HEK293 (cell line): ENCODE measurements at regions not wholly inside any gene's neighbourhood (a gene's known extent, or its start where the extent isn't known, plus 50 kb on each side); places are given as distances from the start of the nearest gene placed in this dataset.

Experiments used
- CTCF ChIA-PET: fragments of 350-600 bp; formaldehyde crosslinking; extraction: SDS; loops from one replicate; lab custom pipeline; 2021; ENCODE audit warnings: antibody characterized with exemption; lab: Yijun Ruan, JAX
- POLR2A ChIA-PET: fragments of 300-600 bp; formaldehyde crosslinking; extraction: SDS; loops from one replicate; lab custom pipeline; 2020; ENCODE audit warnings: antibody characterized with exemption, inconsistent platforms; lab: Yijun Ruan, JAX
- H3K27ac ChIP-seq: fragments of 200-500 bp; sonication (Bioruptor generic); 2 replicates; pipeline ENCODE4 v1.5.1; 2014; ENCODE audit warnings: low read depth, low read length, control low read depth, inconsistent platforms; ENCODE audit errors: extremely low read depth
- H3K36me3 ChIP-seq, 2 experiments: fragments of 200-500 bp in 1 of 2; sonication (Bioruptor generic) in 1 of 2; 1 replicate in 1 of 2; 2 replicates in 1 of 2; pipeline ENCODE4 v1.5.1; 2014 to 2017; ENCODE audit warnings: inconsistent platforms in 2 of 2, low read length in 2 of 2; ENCODE audit not compliant: control insufficient read depth in 2 of 2, insufficient read depth in 1 of 2
- H3K4me1 ChIP-seq: fragments of 200-500 bp; sonication (Bioruptor generic); 2 replicates; pipeline ENCODE4 v1.5.1; 2014; ENCODE audit warnings: mild to moderate bottlenecking, low read length, inconsistent platforms; ENCODE audit not compliant: control insufficient read depth, insufficient read depth
- H3K4me3 ChIP-seq: 2 replicates; pipeline ENCODE4 v1.5.1; 2011; ENCODE audit warnings: low read depth, mild to moderate bottlenecking, control low read depth, low read length, moderate library complexity
- H3K9me3 ChIP-seq: fragments of 200-500 bp; sonication (Bioruptor generic); 2 replicates; pipeline ENCODE4 v1.5.1; 2014; ENCODE audit warnings: low read depth, low read length, inconsistent platforms; ENCODE audit not compliant: control insufficient read depth, insufficient read depth
- BCL11B ChIP-seq: fragments of 450-650 bp; formaldehyde crosslinking; IDR thresholded peaks from 2 replicates; pipeline ENCODE4 v1.5.1; 2016; ENCODE audit warnings: low read depth, missing biosample characterization, missing genetic modification characterization
- FEZF1 ChIP-seq: fragments of 450-650 bp; formaldehyde crosslinking; IDR thresholded peaks from 2 replicates; pipeline ENCODE4 v1.5.1; 2016; ENCODE audit warnings: missing biosample characterization, missing genetic modification characterization
- TCF7L2 ChIP-seq: IDR thresholded peaks from 2 replicates; pipeline ENCODE4 v1.6.1; 2011; ENCODE audit warnings: low read depth, mild to moderate bottlenecking, inconsistent platforms, low read length, moderate library complexity, borderline replicate concordance
- ZBTB48 ChIP-seq: fragments of 450-650 bp; formaldehyde crosslinking; IDR thresholded peaks from 2 replicates; pipeline ENCODE4 v1.5.1; 2016; ENCODE audit warnings: missing biosample characterization, missing genetic modification characterization
- ZNF112 ChIP-seq: fragments of 450-650 bp; formaldehyde crosslinking; IDR thresholded peaks from 2 replicates; pipeline ENCODE4 v1.5.0; 2017; ENCODE audit warnings: missing biosample characterization, missing genetic modification characterization
- ZNF114 ChIP-seq: fragments of 450-650 bp; formaldehyde crosslinking; IDR thresholded peaks from 2 replicates; pipeline ENCODE4 v1.5.0; 2017; ENCODE audit warnings: missing biosample characterization, missing genetic modification characterization
- ZNF274 ChIP-seq, 2 experiments: fragments of 200-500 bp in 1 of 2; fragments of 450-650 bp in 1 of 2; sonication (Bioruptor generic) in 1 of 2; formaldehyde crosslinking in 1 of 2; IDR thresholded peaks; 2 replicates each; pipeline versions ENCODE4 v1.5.1 to v1.6.1; 2014 to 2016; ENCODE audit warnings: borderline replicate concordance in 1 of 2, inconsistent platforms in 1 of 2, low read length in 1 of 2, missing biosample characterization in 1 of 2, missing genetic modification characterization in 1 of 2
- ZNF473 ChIP-seq: fragments of 450-650 bp; formaldehyde crosslinking; IDR thresholded peaks from 2 replicates; pipeline ENCODE4 v1.5.1; 2017; ENCODE audit warnings: missing biosample characterization, missing genetic modification characterization
- ZNF48 ChIP-seq: fragments of 450-650 bp; formaldehyde crosslinking; IDR thresholded peaks from 2 replicates; pipeline ENCODE4 v1.5.1; 2016; ENCODE audit warnings: missing biosample characterization, missing genetic modification characterization
- ZNF521 ChIP-seq: fragments of 450-650 bp; formaldehyde crosslinking; IDR thresholded peaks from 2 replicates; pipeline ENCODE4 v1.5.1; 2017; ENCODE audit warnings: missing biosample characterization, mild to moderate bottlenecking, missing genetic modification characterization
- ZNF529 ChIP-seq: fragments of 450-650 bp; formaldehyde crosslinking; IDR thresholded peaks from 2 replicates; pipeline ENCODE4 v1.5.1; 2017; ENCODE audit warnings: missing genetic modification characterization, missing biosample characterization; ENCODE audit not compliant: insufficient replicate concordance
- ZNF654 ChIP-seq: fragments of 450-650 bp; formaldehyde crosslinking; IDR thresholded peaks from 2 replicates; pipeline ENCODE4 v1.5.1; 2016; ENCODE audit warnings: low read depth, missing biosample characterization, missing genetic modification characterization
- ZNF677 ChIP-seq: fragments of 450-650 bp; IDR thresholded peaks from 2 replicates; pipeline ENCODE4 v1.5.0; 2018; ENCODE audit warnings: missing biosample characterization, mild to moderate bottlenecking, missing genetic modification characterization, moderate library complexity
- ZNF76 ChIP-seq: fragments of 450-650 bp; formaldehyde crosslinking; IDR thresholded peaks from 2 replicates; pipeline ENCODE4; 2016; ENCODE audit warnings: low read depth, missing biosample characterization, missing genetic modification characterization, borderline replicate concordance
- ZNF776 ChIP-seq: fragments of 450-650 bp; formaldehyde crosslinking; IDR thresholded peaks from 2 replicates; pipeline ENCODE4 v1.5.0; 2017; ENCODE audit warnings: missing biosample characterization, missing genetic modification characterization, borderline replicate concordance
- ZNF843 ChIP-seq: fragments of 450-650 bp; formaldehyde crosslinking; IDR thresholded peaks from 2 replicates; pipeline ENCODE4 v1.5.1; 2016; ENCODE audit warnings: missing biosample characterization, missing genetic modification characterization
- TF ChIP-seq, protein P1 (sequence below): fragments of 450-650 bp; formaldehyde crosslinking; IDR thresholded peaks from 2 replicates; pipeline ENCODE4 v1.5.1; 2017; ENCODE audit warnings: missing biosample characterization, missing genetic modification characterization
- TF ChIP-seq, protein P2 (sequence below): fragments of 450-650 bp; formaldehyde crosslinking; IDR thresholded peaks from 2 replicates; pipeline ENCODE4 v1.5.1; 2017; ENCODE audit warnings: missing biosample characterization, missing genetic modification characterization
- TF ChIP-seq, protein P3 (sequence below): fragments of 450-650 bp; formaldehyde crosslinking; IDR thresholded peaks from 2 replicates; pipeline ENCODE4 v1.5.1; 2016; ENCODE audit warnings: missing biosample characterization, missing genetic modification characterization
- TF ChIP-seq, protein P4 (sequence below): fragments of 450-650 bp; formaldehyde crosslinking; IDR thresholded peaks from 2 replicates; pipeline ENCODE4 v1.5.1; 2016; ENCODE audit warnings: missing biosample characterization, missing genetic modification characterization
- TF ChIP-seq, protein P5 (sequence below): fragments of 450-650 bp; formaldehyde crosslinking; IDR thresholded peaks from 2 replicates; pipeline ENCODE4 v1.5.1; 2016; ENCODE audit warnings: missing biosample characterization, missing genetic modification characterization

DNA sequence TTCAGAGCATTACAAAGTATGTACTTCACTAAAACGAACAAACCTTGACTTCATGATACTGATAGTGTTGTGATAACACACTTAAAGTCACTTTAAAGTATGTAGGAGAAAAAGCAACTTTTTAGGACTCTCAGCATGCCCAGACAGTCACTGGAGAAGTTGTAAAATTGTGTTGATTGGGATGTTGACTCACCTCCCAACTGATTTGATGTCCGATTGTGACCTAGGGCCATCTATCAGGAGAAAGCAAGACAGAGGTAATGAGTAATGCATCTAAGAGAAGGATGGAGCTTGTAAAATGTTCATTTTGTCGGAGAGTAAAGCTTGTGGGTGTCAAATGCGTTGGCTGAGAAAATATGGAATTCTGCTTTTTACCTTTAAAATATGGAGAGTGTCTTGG, 135.4 kb upstream of the SEMA3D start:
- TF ChIP-seq, protein P1, sequence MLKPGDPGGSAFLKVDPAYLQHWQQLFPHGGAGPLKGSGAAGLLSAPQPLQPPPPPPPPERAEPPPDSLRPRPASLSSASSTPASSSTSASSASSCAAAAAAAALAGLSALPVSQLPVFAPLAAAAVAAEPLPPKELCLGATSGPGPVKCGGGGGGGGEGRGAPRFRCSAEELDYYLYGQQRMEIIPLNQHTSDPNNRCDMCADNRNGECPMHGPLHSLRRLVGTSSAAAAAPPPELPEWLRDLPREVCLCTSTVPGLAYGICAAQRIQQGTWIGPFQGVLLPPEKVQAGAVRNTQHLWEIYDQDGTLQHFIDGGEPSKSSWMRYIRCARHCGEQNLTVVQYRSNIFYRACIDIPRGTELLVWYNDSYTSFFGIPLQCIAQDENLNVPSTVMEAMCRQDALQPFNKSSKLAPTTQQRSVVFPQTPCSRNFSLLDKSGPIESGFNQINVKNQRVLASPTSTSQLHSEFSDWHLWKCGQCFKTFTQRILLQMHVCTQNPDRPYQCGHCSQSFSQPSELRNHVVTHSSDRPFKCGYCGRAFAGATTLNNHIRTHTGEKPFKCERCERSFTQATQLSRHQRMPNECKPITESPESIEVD (tag by site-specific recombination), result 0 out of 2 replicates have a peak, but pooled peaks have one; percentile 17
- TF ChIP-seq ZNF843 (tag by site-specific recombination) (no peak), TCF7L2 (peak; percentile 41; the same call in 1 of the 2 replicates), ZNF677 (tag by site-specific recombination) (no peak), ZNF48 (tag by site-specific recombination) (no peak), ZNF114 (tag by site-specific recombination) (no peak), BCL11B (no peak), ZNF521 (tag by site-specific recombination) (no peak), FEZF1 (tag by site-specific recombination) (peak; percentile 38), ZNF529 (tag by site-specific recombination) (no peak), ZNF112 (tag by site-specific recombination) (no peak)
- TF ChIP-seq, protein P2, sequence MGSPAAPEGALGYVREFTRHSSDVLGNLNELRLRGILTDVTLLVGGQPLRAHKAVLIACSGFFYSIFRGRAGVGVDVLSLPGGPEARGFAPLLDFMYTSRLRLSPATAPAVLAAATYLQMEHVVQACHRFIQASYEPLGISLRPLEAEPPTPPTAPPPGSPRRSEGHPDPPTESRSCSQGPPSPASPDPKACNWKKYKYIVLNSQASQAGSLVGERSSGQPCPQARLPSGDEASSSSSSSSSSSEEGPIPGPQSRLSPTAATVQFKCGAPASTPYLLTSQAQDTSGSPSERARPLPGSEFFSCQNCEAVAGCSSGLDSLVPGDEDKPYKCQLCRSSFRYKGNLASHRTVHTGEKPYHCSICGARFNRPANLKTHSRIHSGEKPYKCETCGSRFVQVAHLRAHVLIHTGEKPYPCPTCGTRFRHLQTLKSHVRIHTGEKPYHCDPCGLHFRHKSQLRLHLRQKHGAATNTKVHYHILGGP (tag by site-specific recombination), result no peak
- TF ChIP-seq, protein P3, sequence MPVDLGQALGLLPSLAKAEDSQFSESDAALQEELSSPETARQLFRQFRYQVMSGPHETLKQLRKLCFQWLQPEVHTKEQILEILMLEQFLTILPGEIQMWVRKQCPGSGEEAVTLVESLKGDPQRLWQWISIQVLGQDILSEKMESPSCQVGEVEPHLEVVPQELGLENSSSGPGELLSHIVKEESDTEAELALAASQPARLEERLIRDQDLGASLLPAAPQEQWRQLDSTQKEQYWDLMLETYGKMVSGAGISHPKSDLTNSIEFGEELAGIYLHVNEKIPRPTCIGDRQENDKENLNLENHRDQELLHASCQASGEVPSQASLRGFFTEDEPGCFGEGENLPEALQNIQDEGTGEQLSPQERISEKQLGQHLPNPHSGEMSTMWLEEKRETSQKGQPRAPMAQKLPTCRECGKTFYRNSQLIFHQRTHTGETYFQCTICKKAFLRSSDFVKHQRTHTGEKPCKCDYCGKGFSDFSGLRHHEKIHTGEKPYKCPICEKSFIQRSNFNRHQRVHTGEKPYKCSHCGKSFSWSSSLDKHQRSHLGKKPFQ, result no peak
- Histone ChIP-seq H3K27ac (no peak overlapping the region), H3K4me3 (no peak overlapping the region), H3K36me3 (no peaks in the 10 kb centered on the region), H3K4me1 (peaks cover 4% of the 10 kb centered on the region; the same call in 1 of the 2 replicates), H3K9me3 (no peaks in the 10 kb centered on the region)
- POLR2A ChIA-PET, result no interaction called here
- CTCF ChIA-PET, result no interaction called here

DNA sequence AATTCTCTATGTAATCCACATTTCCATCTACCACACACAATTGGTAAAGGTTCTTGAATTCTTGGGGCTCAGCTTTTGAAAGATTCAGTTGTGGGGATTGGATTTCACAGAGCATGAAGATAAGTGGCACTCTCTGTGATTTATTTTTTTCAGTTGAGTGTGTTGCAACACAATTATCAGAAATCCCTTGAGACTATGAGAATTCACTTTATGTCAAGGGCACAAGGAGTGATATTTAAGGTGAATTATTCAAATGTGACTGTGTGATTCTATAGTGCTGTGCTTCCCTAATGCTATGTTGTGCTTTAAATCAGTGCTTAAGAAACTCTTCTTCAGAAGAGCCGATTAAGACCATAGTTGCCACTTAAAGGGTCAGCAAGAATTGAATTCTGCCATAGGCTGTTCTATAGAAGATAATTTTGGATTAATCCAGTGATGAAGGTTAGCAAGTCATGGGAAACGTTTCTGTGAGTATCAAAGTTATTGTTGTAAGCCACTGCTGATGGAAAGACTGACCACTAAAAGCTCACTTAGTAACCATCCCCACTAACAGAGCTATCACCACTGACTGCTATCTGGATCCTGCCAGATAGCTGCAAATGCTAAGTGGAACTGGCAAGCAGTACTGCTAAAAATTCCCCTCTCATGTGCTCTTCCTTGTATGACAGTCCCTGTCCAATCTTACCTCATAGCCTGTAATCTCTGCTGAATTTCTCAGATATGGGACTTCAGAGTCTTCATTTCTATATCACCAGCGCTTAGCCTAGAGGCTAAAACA, 134.0 kb upstream of the SEMA3D start:
- Histone ChIP-seq H3K4me3 (no peak overlapping the region), H3K9me3 (no peaks in the 10 kb centered on the region), H3K27ac (no peak overlapping the region), H3K4me1 (peaks cover 4% of the 10 kb centered on the region; the same call in 1 of the 2 replicates), H3K36me3 (no peaks in the 10 kb centered on the region)
- POLR2A ChIA-PET, result no interaction called here
- TF ChIP-seq ZNF473 (no peak), ZNF654 (tag by site-specific recombination) (no peak)
- TF ChIP-seq, all 188 proteins: peak for 0
- CTCF ChIA-PET, result interaction anchor here (0.7 kb wide), 1 partner anchor 141 kb away, joined by 3 read pairs; no protein-coding TSS in a partner anchor

DNA sequence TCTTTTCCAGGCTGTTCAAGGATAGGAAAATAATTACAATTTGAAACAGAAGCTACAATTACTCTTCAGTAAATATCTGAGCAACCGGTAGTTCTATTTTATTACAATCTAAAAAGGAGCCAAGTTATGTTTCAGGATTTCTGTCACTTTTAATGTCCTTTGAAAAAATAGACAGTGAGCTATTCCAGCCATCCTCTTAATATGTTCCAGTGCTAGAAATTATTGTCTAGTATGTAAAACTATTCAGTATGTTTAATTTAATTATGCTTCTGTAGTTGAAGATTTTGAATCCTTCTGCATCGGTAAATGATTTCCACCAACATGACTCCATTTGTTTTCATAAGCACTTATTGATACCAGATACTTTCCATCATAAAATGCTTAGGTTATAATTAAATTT, 129.6 kb upstream of the SEMA3D start:
- Histone ChIP-seq H3K4me3 (no peak overlapping the region), H3K4me1 (no peaks in the 10 kb centered on the region), H3K36me3 (no peaks in the 10 kb centered on the region), H3K9me3 (no peaks in the 10 kb centered on the region), H3K27ac (no peak overlapping the region)
- CTCF ChIA-PET, result interaction anchor here (0.5 to 0.7 kb wide), 3 partner anchors 9 to 275 kb away, joined by 3 read pairs; no protein-coding TSS in a partner anchor
- POLR2A ChIA-PET, result no interaction called here
- no peak for TF ChIP-seq ZNF776 (tag by site-specific recombination)
- no peak for TF ChIP-seq ZNF76 (tag by site-specific recombination)
- TF ChIP-seq ZNF112 (tag by site-specific recombination), result no peak
- TF ChIP-seq, protein P4, sequence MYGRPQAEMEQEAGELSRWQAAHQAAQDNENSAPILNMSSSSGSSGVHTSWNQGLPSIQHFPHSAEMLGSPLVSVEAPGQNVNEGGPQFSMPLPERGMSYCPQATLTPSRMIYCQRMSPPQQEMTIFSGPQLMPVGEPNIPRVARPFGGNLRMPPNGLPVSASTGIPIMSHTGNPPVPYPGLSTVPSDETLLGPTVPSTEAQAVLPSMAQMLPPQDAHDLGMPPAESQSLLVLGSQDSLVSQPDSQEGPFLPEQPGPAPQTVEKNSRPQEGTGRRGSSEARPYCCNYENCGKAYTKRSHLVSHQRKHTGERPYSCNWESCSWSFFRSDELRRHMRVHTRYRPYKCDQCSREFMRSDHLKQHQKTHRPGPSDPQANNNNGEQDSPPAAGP (tag by site-specific recombination), result no peak
- TF ChIP-seq ZNF274 (IDR thresholded peaks at IDR 0.05; ENCODE audit: low read length), result no peak
- no peak for TF ChIP-seq ZNF274 (tag by site-specific recombination; IDR thresholded peaks at IDR 0.05; ENCODE audit: borderline replicate concordance)
- no peak for TF ChIP-seq ZBTB48 (tag by site-specific recombination)
- TF ChIP-seq, protein P5, sequence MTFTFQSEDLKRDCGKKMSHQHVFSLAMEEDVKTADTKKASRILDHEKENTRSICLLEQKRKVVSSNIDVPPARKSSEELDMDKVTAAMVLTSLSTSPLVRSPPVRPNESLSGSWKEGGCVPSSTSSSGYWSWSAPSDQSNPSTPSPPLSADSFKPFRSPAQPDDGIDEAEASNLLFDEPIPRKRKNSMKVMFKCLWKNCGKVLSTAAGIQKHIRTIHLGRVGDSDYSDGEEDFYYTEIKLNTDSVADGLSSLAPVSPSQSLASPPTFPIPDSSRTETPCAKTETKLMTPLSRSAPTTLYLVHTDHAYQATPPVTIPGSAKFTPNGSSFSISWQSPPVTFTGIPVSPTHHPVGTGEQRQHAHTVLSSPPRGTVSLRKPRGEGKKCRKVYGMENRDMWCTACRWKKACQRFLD, result no peak
